ENCODE measurements at regions not wholly inside any gene's neighbourhood (a gene's known extent, or its start where the extent isn't known, plus 50 kb on each side); places are given as distances from the start of the nearest gene placed in this dataset.
"Not testable (repeated sequence)": the region's sequence is repeated elsewhere in the genome, so short reads cannot be mapped to it uniquely, and the experiment has no call there.

GRCh38 chrX:17987783-17988182 is 126.7 kb upstream of the RAI2 start:
- TF ChIP-seq CTCF (IDR thresholded peaks at IDR 0.05; ENCODE audit: control insufficient read depth, extremely low read depth, insufficient read depth): no peak
- DNase-seq (ENCODE audit: low read depth): no peak
- no peak overlapping the region for H3K4me3 ChIP-seq (ENCODE audit: low read depth, low read length)

GRCh38 chrX:17986977-17987376 is 125.9 kb upstream of the RAI2 start:
- no peak overlapping the region for H3K4me3 ChIP-seq (ENCODE audit: low read depth, low read length)
- no peak for TF ChIP-seq CTCF (IDR thresholded peaks at IDR 0.05; ENCODE audit: control insufficient read depth, extremely low read depth, insufficient read depth)
- no peak for DNase-seq (ENCODE audit: low read depth)

- no peak overlapping the region for H3K4me3 ChIP-seq (ENCODE audit: low read depth, low read length)
- TF ChIP-seq CTCF (IDR thresholded peaks at IDR 0.05; ENCODE audit: control insufficient read depth, extremely low read depth, insufficient read depth): no peak
- no peak for DNase-seq (ENCODE audit: low read depth)
These were observed 125.3 kb upstream of the RAI2 start for GRCh38 chrX:17986440-17986839.

- DNase-seq (ENCODE audit: low read depth): no peak
These were observed 123.3 kb upstream of the RAI2 start for GRCh38 chrX:17984415-17984814.

GRCh38 chrX:17983389-17983788 is 122.3 kb upstream of the RAI2 start:
- DNase-seq (ENCODE audit: low read depth): no peak
- no peak overlapping the region for H3K4me3 ChIP-seq (ENCODE audit: low read depth, low read length)
- no peak for TF ChIP-seq CTCF (IDR thresholded peaks at IDR 0.05; ENCODE audit: control insufficient read depth, extremely low read depth, insufficient read depth)

More at GRCh38 chrX:17984415-17984814, 123.3 kb upstream of the RAI2 start:
- no peak for TF ChIP-seq CTCF (IDR thresholded peaks at IDR 0.05; ENCODE audit: control insufficient read depth, extremely low read depth, insufficient read depth)
- no peak overlapping the region for H3K4me3 ChIP-seq (ENCODE audit: low read depth, low read length)

- no peak overlapping the region for H3K4me3 ChIP-seq (ENCODE audit: low read depth, low read length)
- DNase-seq (ENCODE audit: low read depth): no peak
- no peak for TF ChIP-seq CTCF (IDR thresholded peaks at IDR 0.05; ENCODE audit: control insufficient read depth, extremely low read depth, insufficient read depth)
These were observed 116.6 kb upstream of the RAI2 start for GRCh38 chrX:17977696-17978095.

GRCh38 chrX:17976955-17977354 is 115.9 kb upstream of the RAI2 start:
- H3K4me3 ChIP-seq (ENCODE audit: low read depth, low read length): no peak overlapping the region
- DNase-seq (ENCODE audit: low read depth): no peak
- no peak for TF ChIP-seq CTCF (IDR thresholded peaks at IDR 0.05; ENCODE audit: control insufficient read depth, extremely low read depth, insufficient read depth)

GRCh38 chrX:17975349-17975748 is 114.3 kb upstream of the RAI2 start:
- DNase-seq (ENCODE audit: low read depth); H3K4me3 ChIP-seq (ENCODE audit: low read depth, low read length): not testable (repeated sequence)
